LNCAP (cell line): ENCODE measurements at regions not wholly inside any gene's neighbourhood (a gene's known extent, or its start where the extent isn't known, plus 50 kb on each side); places are given as distances from the start of the nearest gene placed in this dataset.

Source experiments
- TF ChIP-seq, protein P1 (sequence below): fragments of 450-650 bp; IDR thresholded peaks from 2 replicates; pipeline ENCODE4 v1.5.1; 2017; ENCODE audit warnings: mild to moderate bottlenecking

- TF ChIP-seq, protein P1, sequence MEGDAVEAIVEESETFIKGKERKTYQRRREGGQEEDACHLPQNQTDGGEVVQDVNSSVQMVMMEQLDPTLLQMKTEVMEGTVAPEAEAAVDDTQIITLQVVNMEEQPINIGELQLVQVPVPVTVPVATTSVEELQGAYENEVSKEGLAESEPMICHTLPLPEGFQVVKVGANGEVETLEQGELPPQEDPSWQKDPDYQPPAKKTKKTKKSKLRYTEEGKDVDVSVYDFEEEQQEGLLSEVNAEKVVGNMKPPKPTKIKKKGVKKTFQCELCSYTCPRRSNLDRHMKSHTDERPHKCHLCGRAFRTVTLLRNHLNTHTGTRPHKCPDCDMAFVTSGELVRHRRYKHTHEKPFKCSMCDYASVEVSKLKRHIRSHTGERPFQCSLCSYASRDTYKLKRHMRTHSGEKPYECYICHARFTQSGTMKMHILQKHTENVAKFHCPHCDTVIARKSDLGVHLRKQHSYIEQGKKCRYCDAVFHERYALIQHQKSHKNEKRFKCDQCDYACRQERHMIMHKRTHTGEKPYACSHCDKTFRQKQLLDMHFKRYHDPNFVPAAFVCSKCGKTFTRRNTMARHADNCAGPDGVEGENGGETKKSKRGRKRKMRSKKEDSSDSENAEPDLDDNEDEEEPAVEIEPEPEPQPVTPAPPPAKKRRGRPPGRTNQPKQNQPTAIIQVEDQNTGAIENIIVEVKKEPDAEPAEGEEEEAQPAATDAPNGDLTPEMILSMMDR: no peak
These were observed 185.4 kb upstream of the RPL38 start for GRCh38 chr17:74018115-74018514.

GRCh38 chr17:74019271-74019670, 184.2 kb upstream of the RPL38 start:
- TF ChIP-seq, protein P1: no peak

DNA sequence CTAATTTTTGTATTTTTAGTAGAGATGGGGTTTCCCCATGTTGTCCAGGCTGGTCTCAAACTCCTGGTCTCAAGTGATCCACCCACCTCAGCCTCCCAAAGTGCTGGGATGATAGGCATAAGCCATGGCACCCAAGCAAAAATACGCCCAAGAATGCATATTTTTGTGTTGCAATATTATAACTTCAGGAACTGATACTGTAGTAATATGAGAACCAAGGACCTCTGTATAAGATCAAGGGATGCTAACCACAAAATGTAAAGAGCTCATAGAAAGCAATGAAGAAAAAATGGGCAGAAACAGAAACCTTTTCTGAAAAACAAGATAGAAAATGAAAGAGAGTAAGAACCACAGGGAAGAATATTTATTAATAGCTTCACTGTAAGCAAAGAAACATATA, 183.6 kb upstream of the RPL38 start:
- TF ChIP-seq, protein P1: no peak

DNA sequence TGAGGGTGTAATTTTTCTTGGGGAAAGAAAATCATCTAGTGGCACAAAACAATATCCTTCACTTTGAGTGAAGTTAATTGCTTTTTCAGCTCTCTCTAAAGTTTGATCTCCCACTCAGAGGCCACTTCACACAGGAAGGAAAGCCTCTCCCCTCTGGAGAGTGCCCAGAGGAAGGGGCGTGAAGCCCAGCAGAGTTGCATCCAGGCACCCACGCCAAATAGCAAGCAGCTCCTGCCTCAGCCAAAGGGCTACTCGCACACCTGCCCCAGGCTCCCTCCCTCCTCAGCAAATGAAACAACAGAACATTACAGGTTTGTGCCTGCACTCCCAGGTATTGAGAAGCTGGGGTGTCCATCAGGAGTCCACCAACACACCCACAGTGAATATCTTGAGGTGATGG, 183.0 kb upstream of the RPL38 start:
- TF ChIP-seq, protein P1: no peak

DNA sequence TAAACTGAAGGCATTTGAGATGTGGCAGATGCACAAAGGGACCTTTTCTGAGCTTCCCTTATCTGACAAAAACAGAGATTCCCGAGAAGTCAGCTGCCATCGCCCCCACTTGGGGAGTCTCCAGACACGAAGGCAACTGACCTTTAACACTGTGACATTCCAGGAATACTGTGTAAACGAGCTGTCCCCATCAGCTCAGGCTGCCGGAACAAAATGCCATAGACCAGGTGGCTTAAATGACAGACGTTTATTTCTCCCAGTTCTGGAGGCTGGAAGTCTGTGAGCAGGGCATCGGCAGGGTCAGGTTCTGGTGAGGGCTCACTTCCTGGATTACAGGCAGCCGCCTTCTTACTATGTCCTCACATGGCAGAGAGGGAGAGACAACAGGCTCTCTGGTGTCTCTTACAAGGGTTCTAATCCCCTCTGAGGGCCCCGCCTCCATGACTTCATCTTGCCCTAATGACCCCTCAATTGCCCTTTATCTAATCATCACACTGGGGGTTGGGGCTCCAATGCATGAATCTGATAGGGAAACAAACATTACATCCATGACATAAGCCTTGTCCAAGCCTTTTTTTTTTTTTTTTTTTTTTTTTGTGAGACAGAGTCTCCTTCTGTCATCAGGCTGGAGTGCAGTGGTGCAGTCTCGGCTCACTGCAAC, 178.5 kb upstream of the RPL38 start:
- TF ChIP-seq, protein P1: no peak

DNA sequence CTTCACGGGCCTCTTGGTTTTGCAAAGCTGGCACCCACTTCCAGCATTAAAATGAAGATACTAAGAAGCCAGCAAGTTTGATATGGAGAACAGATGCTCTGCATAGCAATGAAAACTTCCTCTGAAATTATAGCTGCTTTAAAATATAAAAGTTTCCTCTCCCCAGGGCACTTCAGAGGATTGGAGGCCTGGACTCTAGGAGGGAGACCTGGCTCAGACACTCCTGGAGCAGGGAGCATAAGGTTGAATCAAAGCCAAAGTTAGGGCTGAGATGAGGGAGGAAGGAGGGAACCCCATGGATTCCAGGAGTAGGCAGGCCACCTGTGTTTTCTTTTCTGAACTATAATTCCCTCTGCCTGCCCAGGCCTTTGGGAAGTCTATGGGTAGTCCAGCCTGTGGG, 176.0 kb upstream of the RPL38 start:
- TF ChIP-seq, protein P1: no peak

DNA sequence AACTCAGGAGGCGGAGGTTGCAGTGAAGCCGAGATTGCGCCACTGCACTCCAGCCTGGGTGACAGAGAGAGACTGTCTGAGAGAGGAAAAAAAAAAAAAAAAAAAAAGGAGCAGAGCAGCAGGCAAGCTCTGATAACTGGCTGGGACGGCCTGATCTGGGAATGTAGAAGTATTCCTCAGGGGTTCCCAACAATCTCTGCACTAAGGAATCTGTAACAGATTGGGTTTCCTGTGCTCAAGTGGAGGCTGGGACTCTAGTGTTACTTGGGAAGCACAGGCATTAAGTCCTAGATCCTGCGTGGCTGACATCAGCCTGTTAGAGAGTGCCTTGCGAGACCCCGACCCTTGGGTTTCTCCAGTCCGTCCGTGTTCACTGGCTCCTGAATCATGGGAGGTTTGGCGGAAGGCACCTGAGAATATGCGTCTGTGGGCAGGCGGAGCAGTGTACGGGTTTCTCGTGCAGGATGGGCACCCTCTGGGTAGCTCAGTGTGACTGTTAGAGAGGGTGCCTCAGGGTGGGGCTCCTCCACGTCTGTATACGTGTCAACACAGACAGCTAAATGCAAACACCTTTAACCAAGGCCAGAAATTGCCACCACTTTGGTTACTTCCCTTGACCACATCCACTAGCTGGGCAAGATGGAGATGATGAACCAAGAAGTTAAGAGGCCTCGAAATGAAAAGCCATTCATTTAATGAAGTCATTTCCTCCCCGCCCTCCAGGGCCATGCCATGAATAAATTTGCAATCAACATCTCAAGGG, 174.9 kb upstream of the RPL38 start:
- TF ChIP-seq, protein P1: no peak
